GM18858 (cell line): ENCODE measurements at regions not wholly inside any gene's neighbourhood (a gene's known extent, or its start where the extent isn't known, plus 50 kb on each side); places are given as distances from the start of the nearest gene placed in this dataset.
A peak's percentile ranks its signal among the peaks of the same experiment; 100 is the strongest.

Experiments used
- ATAC-seq: cut with Tn5 transposase; IDR thresholded peaks from one replicate; pipeline ENCODE4 v1.9.1; 2021; ENCODE audit not compliant: unreplicated experiment

DNA sequence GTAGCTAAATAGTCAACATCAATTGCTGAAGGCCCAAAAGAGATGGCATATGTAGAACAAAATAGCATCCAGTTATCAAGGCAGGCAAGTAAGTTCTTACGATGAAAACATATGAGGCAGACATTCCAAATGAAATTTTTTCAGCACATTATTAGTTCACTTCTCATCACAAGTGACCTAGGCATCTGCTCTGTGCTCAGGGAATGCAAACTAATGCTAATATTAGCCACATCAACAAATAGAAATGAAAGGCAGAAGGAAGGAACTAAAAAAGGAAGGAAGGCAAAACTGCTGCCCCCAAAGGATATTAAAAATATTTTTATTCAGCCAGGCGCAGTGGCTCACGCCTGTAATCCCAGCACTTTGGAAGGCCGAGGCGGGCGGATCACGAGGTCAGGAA lies 51.2 kb upstream of the ROCK1 start:
- no peak for ATAC-seq

DNA sequence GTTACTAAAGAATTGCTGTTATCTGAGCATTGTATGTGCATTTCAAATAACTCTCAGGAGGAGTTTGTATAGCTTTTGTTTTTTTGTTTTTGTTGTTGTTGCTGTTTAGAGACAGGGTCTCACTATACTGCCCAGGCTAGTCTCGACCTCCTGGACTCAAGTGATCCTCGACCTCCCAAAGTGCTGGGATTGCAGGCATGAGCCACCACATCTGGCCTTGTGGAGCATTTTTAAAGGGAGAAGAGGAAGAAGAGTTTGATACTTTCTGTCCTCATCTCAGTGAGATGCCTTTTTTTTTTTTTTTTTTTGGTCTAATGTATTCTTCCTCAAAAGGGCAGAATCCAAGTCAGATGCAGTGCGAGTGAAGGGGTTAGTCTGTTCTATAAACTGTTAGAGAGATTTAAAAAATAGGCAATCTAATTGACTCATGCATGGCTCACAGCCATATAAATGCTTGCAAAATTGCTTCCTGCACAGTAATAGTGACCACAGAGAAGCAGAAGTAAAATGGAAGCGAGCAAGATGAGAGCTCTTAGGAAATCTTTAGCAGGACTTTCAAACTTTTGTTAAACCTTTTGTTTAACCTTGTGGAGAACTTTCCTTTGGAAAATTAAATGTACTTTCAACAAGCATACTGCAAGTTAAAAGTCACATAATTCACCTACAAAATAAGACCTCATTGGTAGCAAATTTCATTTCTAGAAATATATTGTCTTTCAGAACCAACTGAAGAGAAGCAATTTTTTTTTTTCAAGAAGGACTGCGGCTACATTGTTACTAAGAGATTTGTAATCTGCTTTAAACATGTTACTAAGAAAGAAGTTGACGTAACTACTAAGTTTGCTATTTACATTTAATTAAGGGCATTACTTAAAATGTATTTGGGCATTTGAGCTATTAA lies 52.3 kb upstream of the ROCK1 start:
- ATAC-seq = no peak

GRCh38 chr18:21164548-21165095 lies 53.0 kb upstream of the ROCK1 start:
- ATAC-seq = no peak

DNA sequence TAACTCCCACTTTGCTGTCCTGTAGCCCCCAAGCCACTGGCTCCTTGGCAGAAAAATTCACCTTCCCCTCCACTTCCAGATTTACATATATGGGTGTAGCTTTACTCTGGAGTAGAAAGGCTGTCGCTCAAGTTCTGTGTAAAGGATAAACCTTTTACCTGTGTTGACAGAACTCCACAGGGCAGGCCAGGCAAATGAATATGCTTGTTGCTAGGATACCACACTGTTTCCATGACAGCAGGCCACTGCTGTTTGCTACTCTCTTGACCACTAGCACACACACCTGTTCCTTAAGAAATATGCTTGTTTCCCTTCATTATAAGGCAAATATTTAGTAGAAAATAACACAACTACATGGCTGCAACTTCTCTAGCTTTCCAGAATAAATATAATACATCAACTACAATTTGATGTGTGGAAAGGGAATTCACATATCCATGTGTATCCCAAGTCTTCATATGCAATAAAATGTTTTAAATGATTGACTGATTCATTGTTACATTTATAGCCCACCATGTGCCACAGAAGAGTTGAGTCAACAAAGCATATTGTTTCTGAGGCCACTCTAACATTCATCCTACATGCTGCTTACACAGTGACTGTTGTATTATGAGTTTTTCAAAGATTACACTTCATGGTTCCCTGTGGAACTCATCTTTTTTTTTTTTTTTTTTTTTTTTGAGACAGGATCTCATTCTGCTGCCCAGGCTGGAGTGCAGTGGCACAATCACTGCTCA lies 56.2 kb upstream of the ROCK1 start:
- no peak for ATAC-seq

GRCh38 chr18:21168880-21169279 lies 57.3 kb upstream of the ROCK1 start:
- ATAC-seq = no peak

DNA sequence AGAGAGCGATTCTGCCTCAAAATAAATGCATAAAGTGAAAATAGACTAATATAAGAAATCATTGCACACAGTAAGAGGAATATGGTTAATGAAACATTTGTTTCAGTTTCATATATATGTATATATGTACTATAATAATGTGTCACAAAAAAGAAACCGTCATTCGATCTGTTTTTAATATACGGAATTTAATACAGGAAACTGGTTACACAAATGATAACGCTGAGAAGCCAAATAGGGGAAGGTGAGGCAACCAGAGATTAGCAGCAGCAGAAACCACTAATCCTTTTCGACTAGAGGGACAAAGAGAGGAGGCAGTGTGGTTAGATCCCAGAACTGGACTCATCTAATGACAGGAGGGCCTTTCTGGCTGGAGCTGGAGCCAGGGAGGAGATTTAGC lies 64.2 kb upstream of the GREB1L start:
- no peak for ATAC-seq

DNA sequence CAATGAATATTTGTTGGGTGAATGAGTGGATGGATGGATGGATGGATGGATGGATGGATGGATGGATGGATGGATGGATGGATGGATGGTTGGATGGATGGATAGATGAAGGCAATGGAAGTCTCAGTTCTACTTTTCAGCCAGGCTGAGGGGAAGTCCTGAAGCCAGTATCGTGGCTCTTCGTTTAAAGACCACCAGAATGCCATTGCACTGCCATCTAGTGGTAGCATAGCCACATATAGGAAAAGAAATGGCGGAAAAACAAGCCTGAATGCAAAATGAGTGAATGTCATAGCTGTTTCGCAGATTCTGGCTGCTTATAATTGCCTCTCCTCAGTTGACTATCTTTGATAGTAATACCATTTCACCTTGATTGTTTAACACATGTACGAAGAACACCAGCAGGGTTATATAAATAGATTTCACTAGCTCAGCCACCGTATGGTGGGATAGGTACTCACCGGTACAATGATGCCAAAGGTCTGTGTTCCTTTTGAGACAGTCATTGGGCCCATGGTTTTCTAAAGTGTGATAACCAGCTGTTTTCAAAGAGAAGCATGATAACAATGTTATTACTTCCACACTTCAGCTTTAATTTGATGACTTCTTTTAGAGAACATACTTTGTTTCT lies 62.3 kb upstream of the GREB1L start:
- ATAC-seq = peak; percentile 76

DNA sequence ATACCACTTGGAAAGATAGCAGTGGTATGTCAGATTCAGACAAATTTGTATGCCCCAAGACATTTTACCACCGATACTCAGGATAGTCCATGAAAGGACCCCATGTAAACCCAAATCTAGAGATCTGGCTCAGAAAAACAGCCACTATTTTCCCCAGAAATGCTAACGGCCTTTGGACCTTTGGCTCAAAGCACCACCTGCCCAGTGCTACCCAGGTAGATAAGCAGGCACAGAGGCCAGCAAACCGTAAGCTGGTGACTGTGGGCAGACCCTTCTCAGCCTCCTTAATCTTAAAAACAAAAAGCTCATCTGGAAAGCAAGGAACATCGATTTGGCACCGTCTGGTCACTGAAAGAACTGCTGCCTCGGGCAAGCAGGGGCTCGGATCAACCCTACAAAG lies 61.4 kb upstream of the GREB1L start:
- no peak for ATAC-seq

- no peak for ATAC-seq
These were observed 60.3 kb upstream of the GREB1L start for GRCh38 chr18:21181766-21182165.

DNA sequence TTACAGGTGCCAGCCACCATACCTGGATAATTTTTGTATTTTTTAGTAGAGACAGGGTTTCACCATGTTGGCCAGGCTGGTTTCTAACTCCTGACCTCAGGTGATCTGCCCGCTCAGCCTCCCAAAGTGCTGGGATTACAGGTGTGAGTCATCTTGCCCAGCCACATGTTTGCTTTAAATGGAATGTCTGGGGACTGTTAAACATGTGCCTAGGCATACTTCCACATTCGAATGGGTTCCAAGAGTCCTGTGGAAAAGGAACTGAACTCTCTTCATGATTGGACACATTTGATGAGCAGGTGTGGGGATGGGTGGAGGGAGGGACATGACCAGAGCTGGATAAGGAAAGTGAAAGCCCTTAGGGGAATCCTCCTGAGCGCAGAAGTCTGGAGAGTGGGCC lies 58.4 kb upstream of the GREB1L start:
- ATAC-seq = no peak

GRCh38 chr18:21184396-21184996 lies 57.5 kb upstream of the GREB1L start:
- no peak for ATAC-seq

DNA sequence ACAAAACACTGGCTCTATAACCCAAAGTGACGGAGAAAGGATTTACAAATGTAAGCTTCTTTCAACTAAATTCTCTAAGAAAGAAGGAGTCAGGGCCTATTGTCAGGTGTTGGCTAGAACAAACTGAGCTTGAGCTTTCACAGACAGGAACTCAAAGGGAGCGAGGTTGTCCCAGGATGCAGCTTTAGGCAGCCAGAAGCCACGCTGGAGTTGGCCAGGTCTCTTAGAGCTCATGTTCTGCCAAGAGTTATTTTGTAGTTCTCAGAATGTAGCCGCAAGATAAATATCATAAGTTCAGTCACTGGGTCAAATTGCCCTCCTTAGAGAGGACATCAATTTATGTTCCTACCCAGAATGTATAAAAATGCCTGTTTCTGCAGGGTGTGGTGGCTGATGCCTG lies 54.1 kb upstream of the GREB1L start:
- no peak for ATAC-seq

DNA sequence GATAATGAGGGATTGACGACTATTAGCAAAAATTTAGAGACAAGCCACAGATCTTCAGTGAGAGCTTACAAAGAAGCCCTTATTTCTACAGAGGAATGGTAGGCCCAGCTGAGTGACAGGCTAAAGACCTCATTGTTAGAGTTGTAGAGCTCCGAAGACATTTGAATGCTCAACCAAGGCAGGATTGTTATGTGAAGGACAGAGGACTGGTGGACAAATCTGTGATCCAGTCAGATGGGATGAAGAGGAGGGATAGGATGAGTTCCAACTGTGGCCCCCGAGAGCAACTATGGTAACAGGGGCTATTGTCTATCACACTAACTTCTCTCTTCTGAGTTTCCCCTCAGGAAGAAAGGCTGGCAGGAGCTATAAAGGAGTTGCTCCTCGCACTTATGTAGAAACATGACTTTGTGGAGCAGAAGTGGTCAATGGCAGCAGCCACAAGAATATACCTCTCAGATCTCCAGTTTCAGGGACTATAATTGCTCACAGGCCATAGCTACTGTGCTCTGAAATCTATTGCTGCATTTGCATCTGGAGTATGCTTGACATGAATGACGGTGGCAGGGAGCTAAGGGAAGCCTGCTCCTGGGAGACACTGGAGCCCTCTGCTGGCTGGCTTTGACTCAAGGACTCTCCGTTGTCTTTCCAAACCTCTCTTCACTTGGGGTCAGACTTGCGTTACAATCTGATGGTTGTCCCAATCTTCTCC lies 50.3 kb upstream of the GREB1L start:
- no peak for ATAC-seq
